H1 (cell line): ENCODE measurements at regions not wholly inside any gene's neighbourhood (a gene's known extent, or its start where the extent isn't known, plus 50 kb on each side); places are given as distances from the start of the nearest gene placed in this dataset.

ENCODE experiments used
- CTCF ChIA-PET: fragments of 300-600 bp; sonication (Branson Sonifier 250); formaldehyde crosslinking; loops from one replicate; lab custom pipeline; 2021; ENCODE audit not compliant: partially characterized antibody; lab: Charles Lee
- POLR2A ChIA-PET: fragments of 300-600 bp; sonication (Branson Sonifier 250); formaldehyde crosslinking; loops from one replicate; lab custom pipeline; 2021; ENCODE audit warnings: inconsistent platforms; ENCODE audit not compliant: partially characterized antibody; lab: Charles Lee
- DNase-seq, 2 experiments: peaks; one replicate each; pipeline versions ENCODE4 v3.0.0 to v3.0.0-alpha.2; 2010 to 2022; ENCODE audit warnings: low spot score in 2 of 2, low read depth in 1 of 2, mixed read lengths in 1 of 2
- FAIRE-seq: peaks from 2 replicates; lab custom pipeline; 2011; peaks lifted over from hg19 to GRCh38; lab: Jason Lieb, UNC
- H2AFZ ChIP-seq: 2 replicates; pipeline ENCODE4 v1.8.1; 2012; ENCODE audit warnings: low read length, inconsistent platforms
- H2AK5ac ChIP-seq: 2 replicates; pipeline ENCODE4 v1.6.1; 2013; ENCODE audit warnings: low read depth, low read length
- H2BK120ac ChIP-seq: replicated peaks from 2 replicates; pipeline ENCODE3; 2013; ENCODE audit warnings: low read depth, low read length, inconsistent platforms
- H2BK12ac ChIP-seq: 2 replicates; pipeline ENCODE4 v1.6.1; 2013; ENCODE audit warnings: low read depth, low read length
- H2BK15ac ChIP-seq: 2 replicates; pipeline ENCODE4 v1.6.1; 2013; ENCODE audit warnings: low read length
- H2BK20ac ChIP-seq: 2 replicates; pipeline ENCODE4 v1.6.1; 2013; ENCODE audit warnings: low read length
- H2BK5ac ChIP-seq: 2 replicates; pipeline ENCODE4 v1.6.1; 2013; ENCODE audit warnings: low read depth, low read length
- H3K14ac ChIP-seq: 2 replicates; pipeline ENCODE4 v1.6.1; 2013; ENCODE audit warnings: inconsistent platforms; ENCODE audit not compliant: insufficient read length
- H3K18ac ChIP-seq: 2 replicates; pipeline ENCODE4 v1.6.1; 2013; ENCODE audit warnings: low read length; ENCODE audit errors: extremely low read depth
- H3K23ac ChIP-seq: 2 replicates; pipeline ENCODE4 v1.6.1; 2013; ENCODE audit warnings: inconsistent platforms; ENCODE audit not compliant: insufficient read length
- H3K23me2 ChIP-seq: 2 replicates; pipeline ENCODE4 v1.6.1; 2013; ENCODE audit warnings: low read depth, low read length
- H3K27ac ChIP-seq: 2 replicates; pipeline ENCODE4 v1.6.1; 2011; ENCODE audit warnings: low read depth, low read length, inconsistent platforms
- H3K27me3 ChIP-seq, 4 experiments: replicated peaks in 1 of 4; 1 replicate in 1 of 4; 2 replicates in 3 of 4; pipeline versions ENCODE4 v1.6.1 to v1.8.1; 2011 to 2013; ENCODE audit warnings: low read length in 3 of 4, mild to moderate bottlenecking in 3 of 4, inconsistent platforms in 2 of 4, mixed read lengths in 2 of 4, moderate library complexity in 1 of 4; ENCODE audit not compliant: control insufficient read depth in 3 of 4, insufficient read depth in 3 of 4; ENCODE audit errors: extremely low read depth in 1 of 4
- H3K36me3 ChIP-seq, 4 experiments: 2 replicates each; pipeline versions ENCODE4 v1.6.1 to v1.8.1; 2011 to 2013; ENCODE audit warnings: mild to moderate bottlenecking in 4 of 4, low read length in 3 of 4, moderate library complexity in 2 of 4, control low read depth in 1 of 4, inconsistent platforms in 1 of 4; ENCODE audit not compliant: insufficient read depth in 4 of 4, control insufficient read depth in 2 of 4
- H3K4ac ChIP-seq: replicated peaks from 2 replicates; pipeline ENCODE3; 2013; ENCODE audit warnings: low read length, low read depth, mixed read lengths, inconsistent platforms; ENCODE audit not compliant: insufficient read length
- H3K4me1 ChIP-seq, 4 experiments: replicated peaks in 1 of 4; 1 replicate in 1 of 4; 2 replicates in 3 of 4; pipeline versions ENCODE4 v1.6.1 to v1.8.1; 2011 to 2013; ENCODE audit warnings: low read length in 3 of 4, inconsistent platforms in 2 of 4, mixed read lengths in 1 of 4; ENCODE audit not compliant: insufficient read depth in 4 of 4, control insufficient read depth in 3 of 4
- H3K4me2 ChIP-seq, 2 experiments: 2 replicates each; pipeline versions ENCODE4 v1.6.1 to v1.8.1; 2011 to 2013; ENCODE audit warnings: low read depth in 2 of 2, low read length in 2 of 2, control low read depth in 1 of 2, inconsistent platforms in 1 of 2, mild to moderate bottlenecking in 1 of 2; ENCODE audit not compliant: insufficient read depth in 1 of 2
- H3K4me3 ChIP-seq, 4 experiments: fragments of 200-600, 300-600 bp in 1 of 4; sonication (generic), shearing (Covaris generic), sonication (Bioruptor Twin) in 1 of 4; 2 replicates each; pipeline versions ENCODE4 v1.5.1 to v1.8.1; 2011 to 2016; ENCODE audit warnings: low read length in 4 of 4, low read depth in 3 of 4, control low read depth in 2 of 4, inconsistent platforms in 2 of 4, mild to moderate bottlenecking in 2 of 4, mixed read lengths in 1 of 4, moderate library complexity in 1 of 4; ENCODE audit not compliant: insufficient read depth in 2 of 4; ENCODE audit errors: extremely low read depth in 1 of 4
- H3K56ac ChIP-seq: replicated peaks from 2 replicates; pipeline ENCODE3; 2013; ENCODE audit warnings: low read depth, mild to moderate bottlenecking, mixed read lengths, low read length, inconsistent platforms; ENCODE audit not compliant: insufficient read length
- H3K79me1 ChIP-seq: 2 replicates; pipeline ENCODE4 v1.6.1; 2013; ENCODE audit warnings: low read depth, low read length, control low read depth
- H3K79me2 ChIP-seq, 2 experiments: 2 replicates each; pipeline versions ENCODE4 v1.6.1 to v1.8.1; 2012 to 2013; ENCODE audit warnings: low read length in 2 of 2, mild to moderate bottlenecking in 2 of 2, inconsistent platforms in 1 of 2; ENCODE audit not compliant: insufficient read depth in 2 of 2, control insufficient read depth in 1 of 2
- H3K9ac ChIP-seq, 4 experiments: replicated peaks in 1 of 4; 1 replicate in 1 of 4; 2 replicates in 3 of 4; pipeline versions ENCODE4 v1.6.1 to v1.8.1; 2011 to 2013; ENCODE audit warnings: low read depth in 3 of 4, low read length in 3 of 4, control low read depth in 2 of 4, mild to moderate bottlenecking in 2 of 4, moderate library complexity in 2 of 4, inconsistent platforms in 1 of 4; ENCODE audit errors: extremely low read depth in 1 of 4
- H3K9me3 ChIP-seq, 2 experiments: 2 replicates each; pipeline versions ENCODE4 v1.6.1 to v1.8.1; 2012 to 2013; ENCODE audit warnings: mild to moderate bottlenecking in 2 of 2, moderate library complexity in 2 of 2, control low read depth in 1 of 2, inconsistent platforms in 1 of 2, low read depth in 1 of 2, low read length in 1 of 2, mixed read lengths in 1 of 2; ENCODE audit not compliant: insufficient read depth in 2 of 2
- H4K20me1 ChIP-seq, 2 experiments: replicated peaks in 1 of 2; 2 replicates each; pipeline versions ENCODE3 to v1.8.1; 2011 to 2013; ENCODE audit warnings: inconsistent platforms in 2 of 2, low read length in 2 of 2, mild to moderate bottlenecking in 1 of 2; ENCODE audit not compliant: insufficient read depth in 2 of 2, control insufficient read depth in 1 of 2
- H4K5ac ChIP-seq: 2 replicates; pipeline ENCODE4 v1.6.1; 2013; ENCODE audit warnings: low read length, low read depth, mixed read lengths, inconsistent platforms; ENCODE audit not compliant: insufficient read length
- H4K8ac ChIP-seq: 2 replicates; pipeline ENCODE4 v1.8.0; 2013; ENCODE audit warnings: mild to moderate bottlenecking, moderate library complexity, low read length, inconsistent platforms; ENCODE audit not compliant: insufficient read depth; ENCODE audit errors: extremely low read depth
- H4K91ac ChIP-seq: replicated peaks from 2 replicates; pipeline ENCODE3; 2013; ENCODE audit warnings: low read length, mixed read lengths, inconsistent platforms; ENCODE audit not compliant: insufficient read length
- BRCA1 ChIP-seq: IDR thresholded peaks from 2 replicates; pipeline ENCODE4 v1.6.1; 2012; ENCODE audit warnings: low read depth, low read length, improper control_type of control experiment
- PHF8 ChIP-seq: fragments of 200-600 bp; sonication (generic); conservative IDR thresholded peaks from 2 replicates; pipeline ENCODE4 v1.7.1; 2012; ENCODE audit warnings: low read depth, mild to moderate bottlenecking, inconsistent platforms, low read length, moderate library complexity
- SIX5 ChIP-seq: IDR thresholded peaks from 2 replicates; pipeline ENCODE4 v1.6.1; 2011; ENCODE audit warnings: mild to moderate bottlenecking, low read depth, low read length
- TAF1 ChIP-seq: IDR thresholded peaks from 2 replicates; pipeline ENCODE4 v1.6.1; 2011; ENCODE audit warnings: mild to moderate bottlenecking, low read depth, low read length
- TEAD4 ChIP-seq: IDR thresholded peaks from 2 replicates; pipeline ENCODE4 v1.6.1; 2012; ENCODE audit warnings: low read depth, low read length, inconsistent platforms, mixed read lengths
- WGBS, 2 experiments: shearing (Covaris generic) in 1 of 2; methylation state at CpG; one replicate each; pipeline versions ENCODE4 v1.1.6 to v1.1.7; 2013 to 2015; ENCODE audit warnings: low lambda C conversion rate in 2 of 2, mixed read lengths in 2 of 2, inconsistent platforms in 1 of 2, low coverage in 1 of 2, missing lambda C conversion rate in 1 of 2; ENCODE audit not compliant: insufficient replicate concordance in 2 of 2, insufficient coverage in 1 of 2, insufficient read length in 1 of 2; ENCODE audit errors: extremely low coverage in 1 of 2, missing lambda C conversion rate in 1 of 2; 5-methylcytosine and 5-hydroxymethylcytosine counted together

DNA sequence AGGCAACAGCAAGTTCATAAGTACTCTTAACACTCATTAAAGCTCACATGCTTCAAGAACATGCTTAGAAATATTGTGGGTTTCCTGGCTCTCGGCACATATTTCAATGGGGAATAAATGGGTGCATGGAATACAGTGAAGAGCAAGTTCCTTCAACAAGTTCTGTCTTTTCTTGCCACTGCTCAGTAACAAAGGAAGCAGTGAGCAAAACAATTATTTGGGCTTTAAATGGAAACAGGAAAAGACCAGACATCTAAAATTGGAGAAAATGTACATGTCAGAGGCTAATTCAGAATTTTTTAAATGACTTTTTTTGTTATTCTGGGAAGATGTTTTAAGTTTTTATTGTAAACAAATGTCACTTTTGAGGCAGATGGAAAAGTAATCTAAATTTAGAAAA is 478.7 kb downstream of the SETD4 start:
- Histone ChIP-seq H2AFZ (no peak overlapping the region), H3K36me3 (no peaks in the 10 kb centered on the region), H4K91ac (no peak overlapping the region), H3K4ac (no peak overlapping the region), H3K4me2 (no peak overlapping the region), H4K20me1 (no peaks in the 10 kb centered on the region), H3K4me1 (peaks cover 0 to 2% (median 0%) of the 10 kb centered on the region in 4 experiments; a peak in 1 of 7 replicates), H3K9ac (no peak overlapping the region), H3K23ac (no peak overlapping the region), H2BK15ac (no peak overlapping the region), H2BK5ac (no peak overlapping the region), H4K8ac (no peak overlapping the region), H3K79me1 (no peaks in the 10 kb centered on the region), H2AK5ac (no peak overlapping the region), H2BK20ac (no peak overlapping the region), H3K27ac (no peak overlapping the region), H3K79me2 (no peaks in the 10 kb centered on the region), H3K27me3 (no peaks in the 10 kb centered on the region), H3K14ac (no peak overlapping the region), H3K18ac (no peak overlapping the region), H3K9me3 (no peaks in the 10 kb centered on the region), H2BK12ac (no peak overlapping the region), H3K4me3 (no peak overlapping the region), H3K23me2 (no peaks in the 10 kb centered on the region), H3K56ac (no peak overlapping the region), H2BK120ac (no peak overlapping the region), H4K5ac (no peak overlapping the region)
- no peak for DNase-seq
- TF ChIP-seq SIX5, result no peak
- no peak for TF ChIP-seq TAF1
- no peak for TF ChIP-seq TEAD4
- TF ChIP-seq PHF8, result no peak
- no peak for TF ChIP-seq BRCA1
- 94% methylated on average over 1 of the region's 1 CpG; no CpG with 5 or more reads in 1 of the 2 experiments for WGBS, 2 experiments
- ChIA-PET POLR2A (no interaction called here), CTCF (no interaction called here)
- no peak for FAIRE-seq
